ENCODE measurements at regions not wholly inside any gene's neighbourhood (a gene's known extent, or its start where the extent isn't known, plus 50 kb on each side); places are given as distances from the start of the nearest gene placed in this dataset.

DNA sequence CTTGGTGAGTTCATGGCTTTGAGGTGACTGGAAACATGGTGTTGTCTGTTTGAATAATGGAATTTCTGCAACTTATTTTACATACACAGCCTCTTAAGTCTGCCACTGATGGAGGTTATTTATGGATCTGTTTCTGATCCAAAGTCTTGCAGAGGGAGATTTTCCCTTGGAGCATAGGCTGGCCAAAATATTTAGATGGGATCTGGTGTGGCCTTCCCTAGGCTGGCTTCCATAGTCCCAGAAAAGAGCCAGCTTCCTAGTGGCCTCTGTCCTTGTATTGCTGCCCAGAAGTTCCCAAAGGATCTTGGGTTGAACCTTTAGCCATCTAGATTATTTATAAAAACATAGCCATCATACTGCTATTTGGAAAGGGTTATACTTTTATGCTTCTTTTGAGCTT lies 491.1 kb upstream of the RGS6 start (continued):
- TF ChIP-seq, protein P1, sequence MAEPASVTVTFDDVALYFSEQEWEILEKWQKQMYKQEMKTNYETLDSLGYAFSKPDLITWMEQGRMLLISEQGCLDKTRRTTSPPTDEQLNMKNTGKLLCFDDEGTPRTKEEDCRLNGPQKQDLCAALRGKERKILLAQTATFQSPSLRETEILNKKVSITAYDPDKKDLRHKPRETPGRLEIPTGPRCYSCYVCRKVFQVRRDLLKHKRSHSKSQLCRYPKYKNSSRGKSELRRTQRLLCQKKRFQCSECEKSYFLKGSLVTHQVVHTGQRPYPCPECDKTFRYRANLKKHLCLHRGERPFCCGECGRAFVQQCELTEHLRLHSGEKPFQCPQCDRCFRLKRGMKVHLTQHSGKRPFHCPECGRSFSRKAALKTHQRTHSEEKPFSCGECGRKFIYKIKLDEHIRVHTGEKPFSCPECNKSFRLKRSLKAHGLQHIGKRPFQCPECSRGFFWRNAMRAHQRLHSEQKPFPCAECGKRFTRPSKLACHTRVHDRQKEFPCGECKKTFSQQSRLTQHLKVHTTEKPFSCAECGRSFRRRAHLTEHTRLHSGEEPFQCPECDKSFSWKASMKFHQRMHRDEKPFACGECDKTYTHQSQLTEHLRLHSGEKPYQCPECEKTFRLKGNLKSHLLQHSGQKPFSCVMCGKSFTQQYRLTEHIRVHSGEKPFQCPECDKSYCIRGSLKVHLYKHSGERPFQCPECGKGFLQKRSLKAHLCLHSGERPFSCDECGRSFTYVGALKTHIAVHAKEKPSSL (CRISPR knock-in tag; conservative IDR thresholded peaks at IDR 0.05): no peak
- no peak for TF ChIP-seq NFATC4 (CRISPR knock-in tag; IDR thresholded peaks at IDR 0.05)
- TF ChIP-seq FOXP1 (CRISPR knock-in tag; IDR thresholded peaks at IDR 0.05; ENCODE audit: borderline replicate concordance): no peak
- TF ChIP-seq, protein P2, sequence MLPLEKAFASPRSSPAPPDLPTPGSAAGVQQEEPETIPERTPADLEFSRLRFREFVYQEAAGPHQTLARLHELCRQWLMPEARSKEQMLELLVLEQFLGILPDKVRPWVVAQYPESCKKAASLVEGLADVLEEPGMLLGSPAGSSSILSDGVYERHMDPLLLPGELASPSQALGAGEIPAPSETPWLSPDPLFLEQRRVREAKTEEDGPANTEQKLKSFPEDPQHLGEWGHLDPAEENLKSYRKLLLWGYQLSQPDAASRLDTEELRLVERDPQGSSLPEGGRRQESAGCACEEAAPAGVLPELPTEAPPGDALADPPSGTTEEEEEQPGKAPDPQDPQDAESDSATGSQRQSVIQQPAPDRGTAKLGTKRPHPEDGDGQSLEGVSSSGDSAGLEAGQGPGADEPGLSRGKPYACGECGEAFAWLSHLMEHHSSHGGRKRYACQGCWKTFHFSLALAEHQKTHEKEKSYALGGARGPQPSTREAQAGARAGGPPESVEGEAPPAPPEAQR (CRISPR knock-in tag; IDR thresholded peaks at IDR 0.05): no peak
- TF ChIP-seq RORB (CRISPR knock-in tag; IDR thresholded peaks at IDR 0.05): no peak
- TF ChIP-seq TCF7 (CRISPR knock-in tag; IDR thresholded peaks at IDR 0.05; ENCODE audit: low read depth): no peak
- TF ChIP-seq SMAD3 (CRISPR knock-in tag; IDR thresholded peaks at IDR 0.05; ENCODE audit: borderline replicate concordance): no peak
- TF ChIP-seq GRHL2 (CRISPR knock-in tag; IDR thresholded peaks at IDR 0.05; ENCODE audit: insufficient replicate concordance, severe bottlenecking): no peak

DNA sequence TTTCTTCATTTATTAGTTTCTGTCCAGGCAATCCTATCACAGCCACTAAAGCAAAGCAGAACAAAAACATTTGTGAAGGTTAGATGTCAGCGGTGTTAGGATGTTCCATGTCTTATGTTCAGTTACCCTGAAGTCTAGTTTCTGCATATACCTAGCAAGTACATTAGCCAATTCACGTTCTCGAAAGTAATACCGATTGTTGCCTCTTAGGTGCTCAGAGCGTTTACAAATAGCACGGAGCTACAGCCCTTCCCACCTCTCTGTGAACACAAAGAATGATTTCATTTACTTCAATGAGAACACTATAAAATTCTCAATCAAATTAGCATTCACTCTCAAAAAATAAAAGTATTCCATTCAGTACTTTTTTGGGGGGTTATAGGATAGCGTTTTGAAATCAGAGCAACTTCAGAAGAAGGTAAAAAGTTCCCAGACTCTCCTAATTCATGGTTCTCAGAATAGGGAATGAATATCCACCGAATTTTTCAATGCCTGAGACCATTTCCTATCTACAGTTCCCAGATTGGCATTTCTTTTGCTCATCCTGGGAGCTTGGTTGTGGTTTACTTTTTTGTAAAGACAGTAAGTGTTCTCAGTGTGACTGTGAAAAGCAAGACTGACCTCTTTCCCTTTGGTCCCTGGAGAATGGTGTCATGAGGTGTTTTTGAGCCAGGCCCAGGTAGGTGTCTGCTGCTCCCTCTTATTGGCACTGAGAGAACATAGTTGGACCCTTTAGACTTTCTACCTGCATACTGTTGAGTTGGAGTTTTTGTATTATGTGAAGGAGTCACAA lies 488.0 kb upstream of the RGS6 start:
- H3K27me3 Mint-ChIP-seq (ENCODE audit: low read depth): no peaks in the 10 kb centered on the region
- ATAC-seq: peak; percentile 24; the same call in 1 of the 2 replicates
- TF ChIP-seq ATF1 (CRISPR knock-in tag; IDR thresholded peaks at IDR 0.05) (no peak), EMX1 (CRISPR knock-in tag; IDR thresholded peaks at IDR 0.05) (no peak), KAT7 (CRISPR knock-in tag; IDR thresholded peaks at IDR 0.05; ENCODE audit: borderline replicate concordance) (no peak), ELF4 (CRISPR knock-in tag; IDR thresholded peaks at IDR 0.05; ENCODE audit: low read depth) (no peak), ZNF317 (CRISPR knock-in tag; IDR thresholded peaks at IDR 0.05; ENCODE audit: borderline replicate concordance, low read depth) (no peak)
- TF ChIP-seq, protein P3, sequence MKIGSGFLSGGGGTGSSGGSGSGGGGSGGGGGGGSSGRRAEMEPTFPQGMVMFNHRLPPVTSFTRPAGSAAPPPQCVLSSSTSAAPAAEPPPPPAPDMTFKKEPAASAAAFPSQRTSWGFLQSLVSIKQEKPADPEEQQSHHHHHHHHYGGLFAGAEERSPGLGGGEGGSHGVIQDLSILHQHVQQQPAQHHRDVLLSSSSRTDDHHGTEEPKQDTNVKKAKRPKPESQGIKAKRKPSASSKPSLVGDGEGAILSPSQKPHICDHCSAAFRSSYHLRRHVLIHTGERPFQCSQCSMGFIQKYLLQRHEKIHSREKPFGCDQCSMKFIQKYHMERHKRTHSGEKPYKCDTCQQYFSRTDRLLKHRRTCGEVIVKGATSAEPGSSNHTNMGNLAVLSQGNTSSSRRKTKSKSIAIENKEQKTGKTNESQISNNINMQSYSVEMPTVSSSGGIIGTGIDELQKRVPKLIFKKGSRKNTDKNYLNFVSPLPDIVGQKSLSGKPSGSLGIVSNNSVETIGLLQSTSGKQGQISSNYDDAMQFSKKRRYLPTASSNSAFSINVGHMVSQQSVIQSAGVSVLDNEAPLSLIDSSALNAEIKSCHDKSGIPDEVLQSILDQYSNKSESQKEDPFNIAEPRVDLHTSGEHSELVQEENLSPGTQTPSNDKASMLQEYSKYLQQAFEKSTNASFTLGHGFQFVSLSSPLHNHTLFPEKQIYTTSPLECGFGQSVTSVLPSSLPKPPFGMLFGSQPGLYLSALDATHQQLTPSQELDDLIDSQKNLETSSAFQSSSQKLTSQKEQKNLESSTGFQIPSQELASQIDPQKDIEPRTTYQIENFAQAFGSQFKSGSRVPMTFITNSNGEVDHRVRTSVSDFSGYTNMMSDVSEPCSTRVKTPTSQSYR (CRISPR knock-in tag; IDR thresholded peaks at IDR 0.05): no peak
- no peak overlapping the region for H3K4me3 Mint-ChIP-seq
- CTCF ChIA-PET: interaction anchor here (0.6 to 0.9 kb wide), 2 partner anchors 278 to 280 kb away, joined by 3 to 4 read pairs; no protein-coding TSS in a partner anchor
- no peak for DNase-seq (ENCODE audit: low spot score)
- POLR2A ChIA-PET: no interaction called here
- no peaks in the 10 kb centered on the region for H3K9me3 Mint-ChIP-seq
- peak overlapping the region; percentile 75 for H3K27ac Mint-ChIP-seq
- H3K4me1 Mint-ChIP-seq: peaks cover 24% of the 10 kb centered on the region
- H3K36me3 Mint-ChIP-seq: 0 out of 2 replicates have a peak, but pooled peaks cover 3% of the 10 kb centered on the region

DNA sequence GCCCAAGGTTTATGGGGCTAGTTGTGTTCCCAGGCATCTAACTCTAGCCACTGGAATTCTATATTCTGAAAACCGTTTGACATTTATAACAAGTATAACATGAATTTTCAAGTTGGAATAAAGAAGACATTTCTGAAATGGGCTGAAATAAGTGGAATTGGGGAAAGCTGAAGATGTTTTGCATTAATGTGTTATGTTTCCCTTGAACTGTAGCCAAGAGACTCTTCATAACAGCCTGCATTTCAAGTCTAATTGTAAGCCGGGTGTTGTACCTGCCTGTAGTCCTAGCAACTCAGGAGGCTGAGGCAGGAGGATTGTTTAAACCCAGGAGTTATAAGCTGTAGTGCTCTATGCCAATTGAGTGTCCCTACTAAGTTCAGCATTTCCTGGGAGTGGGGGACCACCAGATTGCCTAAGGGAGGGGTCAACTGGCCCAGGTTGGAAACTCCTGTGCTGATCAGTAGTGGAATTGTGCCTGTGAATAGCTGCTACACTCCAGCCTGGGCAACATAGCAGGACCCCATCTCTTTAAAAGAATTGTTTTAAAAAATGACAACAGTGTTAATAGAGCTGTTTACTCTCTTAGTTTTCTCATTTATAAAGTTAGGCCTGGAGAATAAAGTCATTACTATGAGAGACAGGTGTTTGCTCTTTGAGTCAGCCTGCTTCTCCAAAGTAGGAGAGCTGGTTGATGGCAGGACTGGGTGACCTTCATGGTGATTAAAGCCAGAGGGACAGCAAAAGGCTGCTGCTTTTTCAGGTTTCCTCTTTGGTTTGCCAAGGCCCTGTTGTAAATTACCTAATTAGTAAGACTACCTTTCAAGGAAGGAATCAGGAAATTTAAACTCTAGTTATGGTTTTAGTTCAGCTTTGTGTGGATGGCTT lies 483.6 kb upstream of the RGS6 start:
- ATAC-seq: no peak
- no peak overlapping the region for H3K4me3 Mint-ChIP-seq
- no peaks in the 10 kb centered on the region for H3K27me3 Mint-ChIP-seq (ENCODE audit: low read depth)
- ChIA-PET POLR2A (no interaction called here), CTCF (no interaction called here)
- H3K4me1 Mint-ChIP-seq: peaks cover 21% of the 10 kb centered on the region
- H3K36me3 Mint-ChIP-seq: peaks cover 17% of the 10 kb centered on the region
- peak overlapping the region; percentile 55 for H3K27ac Mint-ChIP-seq
- TF ChIP-seq NR2C2 (CRISPR knock-in tag; IDR thresholded peaks at IDR 0.05) (no peak), ZNF416 (CRISPR knock-in tag; IDR thresholded peaks at IDR 0.05) (no peak), MYBL2 (CRISPR knock-in tag; IDR thresholded peaks at IDR 0.05) (no peak), CBFB (CRISPR knock-in tag; IDR thresholded peaks at IDR 0.05; ENCODE audit: low read depth) (no peak), ZNF121 (CRISPR knock-in tag; IDR thresholded peaks at IDR 0.05) (peak; percentile 81; the same call in 1 of the 2 replicates), SP1 (CRISPR knock-in tag; conservative IDR thresholded peaks at IDR 0.05) (no peak), TEAD1 (CRISPR knock-in tag; IDR thresholded peaks at IDR 0.05) (no peak)
- TF ChIP-seq, protein P4, sequence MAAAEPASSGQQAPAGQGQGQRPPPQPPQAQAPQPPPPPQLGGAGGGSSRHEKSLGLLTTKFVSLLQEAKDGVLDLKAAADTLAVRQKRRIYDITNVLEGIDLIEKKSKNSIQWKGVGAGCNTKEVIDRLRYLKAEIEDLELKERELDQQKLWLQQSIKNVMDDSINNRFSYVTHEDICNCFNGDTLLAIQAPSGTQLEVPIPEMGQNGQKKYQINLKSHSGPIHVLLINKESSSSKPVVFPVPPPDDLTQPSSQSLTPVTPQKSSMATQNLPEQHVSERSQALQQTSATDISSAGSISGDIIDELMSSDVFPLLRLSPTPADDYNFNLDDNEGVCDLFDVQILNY (CRISPR knock-in tag; IDR thresholded peaks at IDR 0.05): no peak
- TF ChIP-seq, protein P5, sequence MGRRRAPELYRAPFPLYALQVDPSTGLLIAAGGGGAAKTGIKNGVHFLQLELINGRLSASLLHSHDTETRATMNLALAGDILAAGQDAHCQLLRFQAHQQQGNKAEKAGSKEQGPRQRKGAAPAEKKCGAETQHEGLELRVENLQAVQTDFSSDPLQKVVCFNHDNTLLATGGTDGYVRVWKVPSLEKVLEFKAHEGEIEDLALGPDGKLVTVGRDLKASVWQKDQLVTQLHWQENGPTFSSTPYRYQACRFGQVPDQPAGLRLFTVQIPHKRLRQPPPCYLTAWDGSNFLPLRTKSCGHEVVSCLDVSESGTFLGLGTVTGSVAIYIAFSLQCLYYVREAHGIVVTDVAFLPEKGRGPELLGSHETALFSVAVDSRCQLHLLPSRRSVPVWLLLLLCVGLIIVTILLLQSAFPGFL (CRISPR knock-in tag; IDR thresholded peaks at IDR 0.05; ENCODE audit: borderline replicate concordance): no peak
- peaks cover 19% of the 10 kb centered on the region for H3K9me3 Mint-ChIP-seq
- DNase-seq (ENCODE audit: low spot score): no peak

Data from WTC11 (cell line).